Prostate gland (tissue), 2 donors: ENCODE measurements at regions not wholly inside any gene's neighbourhood (a gene's known extent, or its start where the extent isn't known, plus 50 kb on each side); places are given as distances from the start of the nearest gene placed in this dataset.

Experiments used
- POLR2A ChIP-seq: fragments of 450-650 bp; IDR thresholded peaks from one replicate; pipeline ENCODE4 v1.6.1; 2016; ENCODE audit warnings: antibody characterized with exemption, mild to moderate bottlenecking
- TF ChIP-seq, protein P1 (sequence below), 4 experiments: fragments of 200-600 bp in 2 of 4; fragments of 450-650 bp in 2 of 4; sonication (generic) in 2 of 4; IDR thresholded peaks; 1 replicate in 3 of 4; 2 replicates in 1 of 4; pipeline ENCODE4 v1.5.1; 2016 to 2019; ENCODE audit warnings: antibody characterized with exemption in 4 of 4, mild to moderate bottlenecking in 2 of 4, moderate library complexity in 2 of 4

DNA sequence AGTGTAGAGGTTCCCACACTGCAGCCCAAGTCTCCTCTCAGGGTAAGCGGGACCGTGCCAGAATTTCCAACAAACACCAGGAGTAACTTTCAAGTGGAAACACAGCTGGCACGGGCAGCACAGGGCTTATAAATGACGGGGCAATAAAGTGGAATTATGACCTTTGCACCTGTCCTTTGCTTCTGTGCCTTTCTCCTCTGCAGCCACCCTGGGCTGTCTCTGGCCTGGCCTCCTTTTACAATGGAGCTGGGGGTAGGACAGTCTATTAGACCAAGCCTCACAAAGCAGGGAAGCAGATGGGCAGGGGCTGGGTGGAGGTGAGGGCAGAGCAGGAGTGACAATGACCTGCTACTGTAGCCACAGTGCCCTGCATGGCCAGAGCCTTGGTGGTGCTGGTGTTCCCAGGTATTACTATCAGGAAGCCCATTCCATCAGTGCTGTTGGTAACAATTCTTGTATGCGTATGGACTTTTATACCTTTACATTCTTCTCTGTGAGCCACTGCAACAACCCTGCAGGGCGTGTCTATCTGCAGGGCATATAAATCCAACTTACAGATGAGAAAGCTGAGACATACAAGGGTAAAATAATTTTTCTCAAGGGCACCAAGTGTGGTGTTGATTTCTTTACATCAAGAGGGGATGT lies 387.8 kb downstream of the CTTN start:
- TF ChIP-seq, protein P1, sequence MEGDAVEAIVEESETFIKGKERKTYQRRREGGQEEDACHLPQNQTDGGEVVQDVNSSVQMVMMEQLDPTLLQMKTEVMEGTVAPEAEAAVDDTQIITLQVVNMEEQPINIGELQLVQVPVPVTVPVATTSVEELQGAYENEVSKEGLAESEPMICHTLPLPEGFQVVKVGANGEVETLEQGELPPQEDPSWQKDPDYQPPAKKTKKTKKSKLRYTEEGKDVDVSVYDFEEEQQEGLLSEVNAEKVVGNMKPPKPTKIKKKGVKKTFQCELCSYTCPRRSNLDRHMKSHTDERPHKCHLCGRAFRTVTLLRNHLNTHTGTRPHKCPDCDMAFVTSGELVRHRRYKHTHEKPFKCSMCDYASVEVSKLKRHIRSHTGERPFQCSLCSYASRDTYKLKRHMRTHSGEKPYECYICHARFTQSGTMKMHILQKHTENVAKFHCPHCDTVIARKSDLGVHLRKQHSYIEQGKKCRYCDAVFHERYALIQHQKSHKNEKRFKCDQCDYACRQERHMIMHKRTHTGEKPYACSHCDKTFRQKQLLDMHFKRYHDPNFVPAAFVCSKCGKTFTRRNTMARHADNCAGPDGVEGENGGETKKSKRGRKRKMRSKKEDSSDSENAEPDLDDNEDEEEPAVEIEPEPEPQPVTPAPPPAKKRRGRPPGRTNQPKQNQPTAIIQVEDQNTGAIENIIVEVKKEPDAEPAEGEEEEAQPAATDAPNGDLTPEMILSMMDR (IDR thresholded peaks at IDR 0.05): no peak
- TF ChIP-seq POLR2A: no peak
